ENCODE measurements at regions not wholly inside any gene's neighbourhood (a gene's known extent, or its start where the extent isn't known, plus 50 kb on each side); places are given as distances from the start of the nearest gene placed in this dataset.
A peak's percentile ranks its signal among the peaks of the same experiment; 100 is the strongest.

GRCh38 chr7:17507717-17508116, 209.3 kb downstream of the AHR start (continued):
- TF ChIP-seq, protein P1, sequence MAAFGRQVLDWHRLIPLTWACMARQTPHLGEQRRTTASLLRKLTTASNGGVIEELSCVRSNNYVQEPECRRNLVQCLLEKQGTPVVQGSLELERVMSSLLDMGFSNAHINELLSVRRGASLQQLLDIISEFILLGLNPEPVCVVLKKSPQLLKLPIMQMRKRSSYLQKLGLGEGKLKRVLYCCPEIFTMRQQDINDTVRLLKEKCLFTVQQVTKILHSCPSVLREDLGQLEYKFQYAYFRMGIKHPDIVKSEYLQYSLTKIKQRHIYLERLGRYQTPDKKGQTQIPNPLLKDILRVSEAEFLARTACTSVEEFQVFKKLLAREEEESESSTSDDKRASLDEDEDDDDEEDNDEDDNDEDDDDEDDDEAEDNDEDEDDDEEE (CRISPR knock-in tag; IDR thresholded peaks at IDR 0.05) = no peak
- TF ChIP-seq HOXD1 (CRISPR knock-in tag; IDR thresholded peaks at IDR 0.05) (no peak), ZNF205 (CRISPR knock-in tag; IDR thresholded peaks at IDR 0.05) (peak; percentile 83; the same call in 1 of the 2 replicates), FOXO1 (CRISPR knock-in tag; IDR thresholded peaks at IDR 0.05) (peak; percentile 34; the same call in 1 of the 2 replicates), MXI1 (IDR thresholded peaks at IDR 0.05; ENCODE audit: borderline replicate concordance, low read depth, low read length) (no peak), RBAK (CRISPR knock-in tag; IDR thresholded peaks at IDR 0.05) (no peak), ZNF878 (CRISPR knock-in tag; IDR thresholded peaks at IDR 0.05) (peak; percentile 63; the same call in 1 of the 2 replicates), ZNF329 (CRISPR knock-in tag; IDR thresholded peaks at IDR 0.05; ENCODE audit: low read depth) (no peak), ZNF253 (CRISPR knock-in tag; IDR thresholded peaks at IDR 0.05; ENCODE audit: borderline replicate concordance) (no peak), POGZ (CRISPR knock-in tag; IDR thresholded peaks at IDR 0.05) (peak; percentile 95), MBNL3 (CRISPR knock-in tag; conservative IDR thresholded peaks at IDR 0.05) (no peak), ZFP62 (CRISPR knock-in tag; IDR thresholded peaks at IDR 0.05) (no peak), ASH2L (IDR thresholded peaks at IDR 0.05; ENCODE audit: insufficient read length, low read depth, low read length) (no peak), KAT7 (CRISPR knock-in tag; IDR thresholded peaks at IDR 0.05; ENCODE audit: borderline replicate concordance) (0 out of 2 replicates have a peak, but pooled peaks have one; percentile 32), TCF7 (IDR thresholded peaks at IDR 0.05; ENCODE audit: low read depth) (peak; percentile 37; the same call in 1 of the 2 replicates), SAP130 (CRISPR knock-in tag; IDR thresholded peaks at IDR 0.05; ENCODE audit: low read depth) (peak; percentile 55; the same call in 1 of the 2 replicates), THAP7 (CRISPR knock-in tag; IDR thresholded peaks at IDR 0.05) (no peak), ZFX (CRISPR knock-in tag; IDR thresholded peaks at IDR 0.05; ENCODE audit: low read depth) (peak; percentile 49), HNF4G (IDR thresholded peaks at IDR 0.05; ENCODE audit: borderline replicate concordance, low read depth, low read length) (peak; percentile 77), HNF4G (CRISPR knock-in tag; IDR thresholded peaks at IDR 0.05; ENCODE audit: borderline replicate concordance, low read depth) (peak; percentile 77), CREM (IDR thresholded peaks at IDR 0.05) (peak; percentile 48; the same call in 1 of the 2 replicates), CREM (CRISPR knock-in tag; IDR thresholded peaks at IDR 0.05) (no peak), ZBTB42 (CRISPR knock-in tag; IDR thresholded peaks at IDR 0.05) (no peak), ARNT2 (CRISPR knock-in tag; IDR thresholded peaks at IDR 0.05; ENCODE audit: low read depth) (no peak), POLR2A (IDR thresholded peaks at IDR 0.05; ENCODE audit: insufficient read depth in 1 of 2, low read depth in 2 of 2, low read length in 2 of 2) (no peak)
- TF ChIP-seq, protein P2, sequence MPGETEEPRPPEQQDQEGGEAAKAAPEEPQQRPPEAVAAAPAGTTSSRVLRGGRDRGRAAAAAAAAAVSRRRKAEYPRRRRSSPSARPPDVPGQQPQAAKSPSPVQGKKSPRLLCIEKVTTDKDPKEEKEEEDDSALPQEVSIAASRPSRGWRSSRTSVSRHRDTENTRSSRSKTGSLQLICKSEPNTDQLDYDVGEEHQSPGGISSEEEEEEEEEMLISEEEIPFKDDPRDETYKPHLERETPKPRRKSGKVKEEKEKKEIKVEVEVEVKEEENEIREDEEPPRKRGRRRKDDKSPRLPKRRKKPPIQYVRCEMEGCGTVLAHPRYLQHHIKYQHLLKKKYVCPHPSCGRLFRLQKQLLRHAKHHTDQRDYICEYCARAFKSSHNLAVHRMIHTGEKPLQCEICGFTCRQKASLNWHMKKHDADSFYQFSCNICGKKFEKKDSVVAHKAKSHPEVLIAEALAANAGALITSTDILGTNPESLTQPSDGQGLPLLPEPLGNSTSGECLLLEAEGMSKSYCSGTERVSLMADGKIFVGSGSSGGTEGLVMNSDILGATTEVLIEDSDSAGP (CRISPR knock-in tag; IDR thresholded peaks at IDR 0.05; ENCODE audit: borderline replicate concordance) = no peak
- TF ChIP-seq, protein P3, sequence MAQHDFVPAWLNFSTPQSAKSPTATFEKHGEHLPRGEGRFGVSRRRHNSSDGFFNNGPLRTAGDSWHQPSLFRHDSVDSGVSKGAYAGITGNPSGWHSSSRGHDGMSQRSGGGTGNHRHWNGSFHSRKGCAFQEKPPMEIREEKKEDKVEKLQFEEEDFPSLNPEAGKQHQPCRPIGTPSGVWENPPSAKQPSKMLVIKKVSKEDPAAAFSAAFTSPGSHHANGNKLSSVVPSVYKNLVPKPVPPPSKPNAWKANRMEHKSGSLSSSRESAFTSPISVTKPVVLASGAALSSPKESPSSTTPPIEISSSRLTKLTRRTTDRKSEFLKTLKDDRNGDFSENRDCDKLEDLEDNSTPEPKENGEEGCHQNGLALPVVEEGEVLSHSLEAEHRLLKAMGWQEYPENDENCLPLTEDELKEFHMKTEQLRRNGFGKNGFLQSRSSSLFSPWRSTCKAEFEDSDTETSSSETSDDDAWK (CRISPR knock-in tag; IDR thresholded peaks at IDR 0.05) = no peak

Measured in HepG2 (cell line).